ENCODE measurements at regions not wholly inside any gene's neighbourhood (a gene's known extent, or its start where the extent isn't known, plus 50 kb on each side); places are given as distances from the start of the nearest gene placed in this dataset.

DNA sequence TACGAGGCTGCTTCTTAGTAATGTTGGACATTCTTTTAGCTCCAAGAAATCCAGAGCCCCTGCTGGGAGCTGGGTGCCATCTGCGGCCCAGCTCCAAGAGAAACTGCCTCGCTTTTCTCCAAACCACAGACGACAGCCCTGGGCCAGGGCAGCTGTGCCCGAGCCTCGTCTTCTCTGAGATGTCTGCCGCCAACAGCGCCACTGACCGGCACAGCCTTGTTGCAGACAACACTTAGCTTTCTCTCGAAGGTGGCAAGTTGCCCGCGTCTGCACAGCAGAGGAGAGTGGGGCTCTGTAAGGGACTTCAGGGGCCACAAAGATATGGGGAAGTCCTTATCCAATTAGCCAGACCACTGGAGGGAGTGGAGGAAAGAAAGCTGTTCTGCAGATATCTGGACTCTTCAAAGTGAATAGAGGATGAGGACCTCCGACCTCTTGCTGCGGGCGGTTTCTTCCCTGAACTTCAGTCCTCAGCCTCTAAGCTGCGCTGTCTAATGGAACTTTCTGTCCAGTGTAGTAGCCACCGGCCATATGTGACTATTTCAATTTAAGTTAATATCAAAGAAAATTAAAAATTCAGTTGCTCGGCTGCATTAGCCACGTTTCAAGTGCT, 63.9 kb upstream of the DISP3 start:
- H3K4me3 ChIP-seq (ENCODE audit: low read depth, low read length, poor library complexity, severe bottlenecking) = no peak overlapping the region
- no peaks in the 10 kb centered on the region for H3K36me3 ChIP-seq (ENCODE audit: insufficient read depth, low read length)
- no peak overlapping the region for H2AFZ ChIP-seq (ENCODE audit: low read length)
- no peaks in the 10 kb centered on the region for H4K20me1 ChIP-seq (ENCODE audit: insufficient read depth, low read length)
- no peak overlapping the region for H3K9ac ChIP-seq (ENCODE audit: low read length)
- no peaks in the 10 kb centered on the region for H3F3A ChIP-seq (ENCODE audit: insufficient read depth, low read length)
- no peaks in the 10 kb centered on the region for H3K9me2 ChIP-seq (ENCODE audit: low read depth, low read length)
- H3K9me3 ChIP-seq (ENCODE audit: low read length) = no peaks in the 10 kb centered on the region
- H3K27ac ChIP-seq (ENCODE audit: low read depth, low read length, poor library complexity, severe bottlenecking) = no peak overlapping the region
- H3K79me2 ChIP-seq (ENCODE audit: insufficient read depth, low read length) = no peaks in the 10 kb centered on the region
- H3K27me3 ChIP-seq (ENCODE audit: insufficient read depth, low read length) = 0 out of 2 replicates have a peak, but pooled peaks cover 4% of the 10 kb centered on the region
- no peaks in the 10 kb centered on the region for H3K4me1 ChIP-seq (ENCODE audit: insufficient read depth, low read length, severe bottlenecking)
- no peak overlapping the region for H3K4me2 ChIP-seq (ENCODE audit: low read length)
- TF ChIP-seq CTCF (IDR thresholded peaks at IDR 0.05; ENCODE audit: low read length) = no peak
- no peak for TF ChIP-seq EZH2 (IDR thresholded peaks at IDR 0.05; ENCODE audit: borderline replicate concordance, low read length)

DNA sequence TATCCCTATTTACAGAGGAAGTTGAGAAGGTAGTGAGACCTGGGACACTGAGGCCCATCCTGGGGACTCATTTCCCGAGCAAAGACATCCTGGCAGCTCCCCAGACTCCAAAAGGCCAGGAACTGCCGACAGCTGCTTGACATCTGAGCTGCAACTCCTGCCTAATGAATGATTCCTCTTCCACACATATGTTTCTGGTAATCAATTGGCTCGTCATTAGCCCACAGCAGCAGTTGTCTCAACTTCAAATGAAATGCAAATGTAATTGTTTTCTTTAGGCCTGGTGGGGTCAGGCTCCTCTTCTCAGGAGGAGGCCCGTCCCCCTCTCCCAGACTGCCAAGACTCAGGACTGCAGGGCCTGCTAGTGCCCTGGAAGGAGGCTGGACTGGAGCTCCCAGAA, 61.8 kb upstream of the DISP3 start:
- H3K4me2 ChIP-seq (ENCODE audit: low read length) = no peak overlapping the region
- TF ChIP-seq CTCF (IDR thresholded peaks at IDR 0.05; ENCODE audit: low read length) (no peak), EZH2 (IDR thresholded peaks at IDR 0.05; ENCODE audit: borderline replicate concordance, low read length) (no peak)
- no peaks in the 10 kb centered on the region for H3F3A ChIP-seq (ENCODE audit: insufficient read depth, low read length)
- no peak overlapping the region for H2AFZ ChIP-seq (ENCODE audit: low read length)
- H3K4me1 ChIP-seq (ENCODE audit: insufficient read depth, low read length, severe bottlenecking) = no peaks in the 10 kb centered on the region
- H3K79me2 ChIP-seq (ENCODE audit: insufficient read depth, low read length) = no peaks in the 10 kb centered on the region
- H3K4me3 ChIP-seq (ENCODE audit: low read depth, low read length, poor library complexity, severe bottlenecking) = no peak overlapping the region
- no peaks in the 10 kb centered on the region for H3K9me2 ChIP-seq (ENCODE audit: low read depth, low read length)
- H4K20me1 ChIP-seq (ENCODE audit: insufficient read depth, low read length) = no peaks in the 10 kb centered on the region
- H3K27ac ChIP-seq (ENCODE audit: low read depth, low read length, poor library complexity, severe bottlenecking) = no peak overlapping the region
- H3K9me3 ChIP-seq (ENCODE audit: low read length) = no peaks in the 10 kb centered on the region
- no peak overlapping the region for H3K9ac ChIP-seq (ENCODE audit: low read length)
- H3K36me3 ChIP-seq (ENCODE audit: insufficient read depth, low read length) = no peaks in the 10 kb centered on the region
- 0 out of 2 replicates have a peak, but pooled peaks cover 8% of the 10 kb centered on the region for H3K27me3 ChIP-seq (ENCODE audit: insufficient read depth, low read length)

DNA sequence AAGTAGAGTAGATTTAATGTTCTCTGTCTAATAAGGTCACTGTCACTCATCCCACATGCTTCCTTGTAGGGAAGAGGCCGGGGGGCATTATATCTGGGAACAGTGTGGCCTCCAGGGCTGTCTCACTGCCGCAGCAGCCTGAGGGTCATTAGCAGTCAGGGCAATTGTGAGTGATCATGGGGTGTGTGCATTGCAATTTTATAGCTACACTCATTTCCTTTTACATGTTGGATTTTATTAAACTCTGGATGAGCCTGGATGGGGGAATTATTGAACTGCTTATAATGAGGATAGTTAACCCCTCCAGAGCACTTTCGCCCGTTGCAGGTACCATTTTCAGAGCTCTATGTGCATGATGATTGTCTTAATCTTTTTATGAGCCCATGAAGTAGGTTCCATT, 60.9 kb upstream of the DISP3 start:
- no peaks in the 10 kb centered on the region for H3K9me3 ChIP-seq (ENCODE audit: low read length)
- no peaks in the 10 kb centered on the region for H3K9me2 ChIP-seq (ENCODE audit: low read depth, low read length)
- H3K79me2 ChIP-seq (ENCODE audit: insufficient read depth, low read length) = no peaks in the 10 kb centered on the region
- no peak overlapping the region for H2AFZ ChIP-seq (ENCODE audit: low read length)
- no peaks in the 10 kb centered on the region for H3K36me3 ChIP-seq (ENCODE audit: insufficient read depth, low read length)
- TF ChIP-seq EZH2 (IDR thresholded peaks at IDR 0.05; ENCODE audit: borderline replicate concordance, low read length) (no peak), CTCF (IDR thresholded peaks at IDR 0.05; ENCODE audit: low read length) (no peak)
- H3F3A ChIP-seq (ENCODE audit: insufficient read depth, low read length) = no peaks in the 10 kb centered on the region
- H3K27ac ChIP-seq (ENCODE audit: low read depth, low read length, poor library complexity, severe bottlenecking) = no peak overlapping the region
- H3K4me1 ChIP-seq (ENCODE audit: insufficient read depth, low read length, severe bottlenecking) = no peaks in the 10 kb centered on the region
- H3K4me2 ChIP-seq (ENCODE audit: low read length) = no peak overlapping the region
- 0 out of 2 replicates have a peak, but pooled peaks cover 5% of the 10 kb centered on the region for H3K27me3 ChIP-seq (ENCODE audit: insufficient read depth, low read length)
- no peaks in the 10 kb centered on the region for H4K20me1 ChIP-seq (ENCODE audit: insufficient read depth, low read length)
- H3K4me3 ChIP-seq (ENCODE audit: low read depth, low read length, poor library complexity, severe bottlenecking) = no peak overlapping the region
- H3K9ac ChIP-seq (ENCODE audit: low read length) = no peak overlapping the region

Measured in OCI-LY1 (cell line).